K562 (cell line): ENCODE measurements at regions not wholly inside any gene's neighbourhood (a gene's known extent, or its start where the extent isn't known, plus 50 kb on each side); places are given as distances from the start of the nearest gene placed in this dataset.

Source experiments
- ATAC-seq: fragments of 200-7000 bp; cut with Tn5 transposase; 3 replicates; pipeline ENCODE4 v1.9.1; 2020; ENCODE audit warnings: moderate library complexity
- BruUV-seq: library from RNA; stranded (reverse); fragments of 400-500 nt; replicated peaks from 2 replicates; lab custom pipeline; 2021; lab: Mats Ljungman, UMichigan
- CTCF ChIA-PET: fragments of 300-600 bp; formaldehyde crosslinking; extraction: SDS; loops from one replicate; lab custom pipeline; 2021; ENCODE audit warnings: low intra/inter-chr PET ratio; lab: Yijun Ruan, JAX
- POLR2A ChIA-PET: fragments of 300-600, 350-650 bp; sonication (Branson Sonifier 250); formaldehyde crosslinking; extraction: SDS; loops from one replicate; lab custom pipeline; 2021; ENCODE audit warnings: antibody characterized with exemption, inconsistent platforms; lab: Yijun Ruan, JAX
- DNase-seq, 4 experiments: peaks; one replicate each; pipeline versions ENCODE4 v3.0.0 to v3.0.0-alpha.2; 2011 to 2018; ENCODE audit warnings: low spot score in 3 of 4, mixed read lengths in 3 of 4; ENCODE audit errors: extremely low read depth in 1 of 4
- FAIRE-seq: peaks from 2 replicates; lab custom pipeline; 2011; peaks lifted over from hg19 to GRCh38; lab: Jason Lieb, UNC
- H2AFZ ChIP-seq: 2 replicates; pipeline ENCODE4 v1.6.0; 2011; ENCODE audit warnings: low read depth, low read length, control low read depth, inconsistent platforms
- H3K27ac ChIP-seq: fragments of 200-600 bp; 3 replicates; pipeline ENCODE4 v1.8.0; 2011; ENCODE audit warnings: low read depth, mild to moderate bottlenecking, control low read depth, inconsistent platforms, low read length, moderate library complexity, mixed read lengths; ENCODE audit errors: extremely low read depth
- H3K27me3 ChIP-seq, 2 experiments: fragments of 300-600 bp in 1 of 2; 2 replicates in 1 of 2; 3 replicates in 1 of 2; pipeline versions ENCODE4 v1.6.0 to v1.8.0; 2011; ENCODE audit warnings: inconsistent platforms in 2 of 2, low read length in 2 of 2, mild to moderate bottlenecking in 1 of 2, mixed read lengths in 1 of 2, moderate library complexity in 1 of 2; ENCODE audit not compliant: control insufficient read depth in 2 of 2, insufficient read depth in 2 of 2
- H3K36me3 ChIP-seq: fragments of 300-600 bp; 3 replicates; pipeline ENCODE4 v1.8.0; 2011; ENCODE audit warnings: mild to moderate bottlenecking, low read length, inconsistent platforms; ENCODE audit not compliant: control insufficient read depth, insufficient read depth
- H3K4me1 ChIP-seq, 2 experiments: fragments of 200-600 bp in 1 of 2; replicated peaks in 1 of 2; 2 replicates in 1 of 2; 3 replicates in 1 of 2; pipeline versions ENCODE4 v1.5.1 to v1.8.0; 2011; ENCODE audit warnings: inconsistent platforms in 2 of 2, low read length in 2 of 2, mild to moderate bottlenecking in 1 of 2, mixed read lengths in 1 of 2, moderate library complexity in 1 of 2; ENCODE audit not compliant: control insufficient read depth in 2 of 2, insufficient read depth in 2 of 2
- H3K4me2 ChIP-seq: 2 replicates; pipeline ENCODE4 v1.6.1; 2011; ENCODE audit warnings: low read length, control low read depth, inconsistent platforms, mixed read lengths; ENCODE audit not compliant: insufficient read depth
- H3K4me3 ChIP-seq: fragments of 200-600 bp; sonication (generic), shearing (Covaris generic); 2 replicates; pipeline ENCODE4 v1.5.1; 2016; ENCODE audit warnings: control low read depth, inconsistent platforms
- H3K79me2 ChIP-seq: fragments of 200-600 bp; 3 replicates; pipeline ENCODE4 v1.8.0; 2011; ENCODE audit warnings: low read length, inconsistent platforms; ENCODE audit not compliant: control insufficient read depth, insufficient read depth
- H3K9ac ChIP-seq, 2 experiments: 2 replicates each; pipeline versions ENCODE4 v1.6.0 to v1.6.1; 2011; ENCODE audit warnings: low read depth in 2 of 2, low read length in 2 of 2, control low read depth in 1 of 2, inconsistent platforms in 1 of 2, mild to moderate bottlenecking in 1 of 2, mixed read lengths in 1 of 2; ENCODE audit not compliant: insufficient read depth in 1 of 2
- H3K9me1 ChIP-seq: one replicate; pipeline ENCODE4 v1.6.0; 2011; ENCODE audit warnings: inconsistent platforms, mild to moderate bottlenecking, low read length, moderate library complexity; ENCODE audit not compliant: control insufficient read depth, insufficient read depth
- H3K9me3 ChIP-seq: replicated peaks from 2 replicates; pipeline ENCODE4 v1.5.1; 2011; ENCODE audit warnings: low read depth, low read length, inconsistent platforms; ENCODE audit not compliant: control insufficient read depth, insufficient read depth
- H4K20me1 ChIP-seq: replicated peaks from 2 replicates; pipeline ENCODE4 v1.6.1; 2011; ENCODE audit warnings: low read length, inconsistent platforms, mixed read lengths; ENCODE audit not compliant: control insufficient read depth, insufficient read depth
- ARNT ChIP-seq, 2 experiments: fragments of 450-650 bp; IDR thresholded peaks; 2 replicates each; pipeline ENCODE4 v1.6.1; 2016; ENCODE audit warnings: mild to moderate bottlenecking in 1 of 2
- CEBPB ChIP-seq: fragments of 450-650 bp; IDR thresholded peaks from 2 replicates; pipeline ENCODE4 v1.6.1; 2016; ENCODE audit warnings: missing genetic modification characterization, missing compliant biosample characterization
- MXI1 ChIP-seq: IDR thresholded peaks from 2 replicates; pipeline ENCODE4 v1.6.1; 2011; ENCODE audit warnings: low read depth, mild to moderate bottlenecking, improper control_type of control experiment, low read length
- TCF7 ChIP-seq: sonication (generic); IDR thresholded peaks from 2 replicates; pipeline ENCODE4 v1.6.1; 2016; ENCODE audit warnings: antibody characterized with exemption, borderline replicate concordance
- XRCC3 ChIP-seq: fragments of 450-650 bp; IDR thresholded peaks from 2 replicates; pipeline ENCODE4 v1.6.1; 2017; ENCODE audit warnings: mild to moderate bottlenecking, moderate library complexity
- ZNF384 ChIP-seq: IDR thresholded peaks from 2 replicates; pipeline ENCODE4 v1.6.1; 2012; ENCODE audit warnings: low read depth, low read length, improper control_type of control experiment
- WGBS: fragments of 100-300 bp; shearing (Covaris generic); methylation state at CpG from one replicate; pipeline ENCODE4 v1.1.6; 2016; ENCODE audit warnings: low coverage, mixed read lengths; ENCODE audit not compliant: insufficient coverage; ENCODE audit errors: missing lambda C conversion rate; 5-methylcytosine and 5-hydroxymethylcytosine counted together
- in situ Hi-C: fragments of 300-500 bp; cut with MboI; formaldehyde crosslinking; loops from 4 replicates; pipeline ENCODE4 v1.15.0; 2018; ENCODE audit warnings: inconsistent platforms, mixed read lengths
- intact Hi-C: fragments of 100-400 bp; cut with micrococcal nuclease; formaldehyde crosslinking; loops from 2 replicates; pipeline ENCODE4 v1.14.2; 2022

DNA sequence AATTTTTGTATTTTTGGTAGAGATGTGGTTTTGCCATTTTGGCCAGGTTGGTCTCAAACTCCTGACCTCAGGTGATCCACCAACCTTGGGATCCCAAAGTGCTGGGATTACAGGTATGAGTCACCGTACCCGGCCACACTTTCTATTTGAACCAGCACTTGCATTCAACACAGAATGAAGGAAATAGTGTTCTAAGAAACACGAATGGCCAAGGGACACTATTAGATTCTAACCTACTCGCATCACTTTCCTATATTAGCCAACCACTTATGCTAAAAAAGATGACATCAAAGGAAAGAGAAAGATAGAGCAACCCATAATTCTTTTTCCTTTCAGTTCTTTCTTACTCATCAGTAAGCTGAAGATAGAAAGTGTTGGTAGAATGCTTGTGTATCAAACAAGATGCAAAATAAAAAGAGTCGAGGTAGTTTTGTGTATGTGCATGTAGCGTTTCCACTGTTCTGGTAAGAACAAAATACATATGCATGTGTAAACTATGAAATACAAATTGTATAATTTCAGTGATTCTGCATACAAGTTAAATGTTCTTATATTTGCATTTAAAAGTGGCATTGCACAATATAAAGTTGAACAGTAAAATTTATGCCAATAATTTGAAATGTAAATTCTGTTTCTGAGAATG lies 247.6 kb downstream of the CDCA7 start:
- Histone ChIP-seq H3K9me3 (no peaks in the 10 kb centered on the region), H3K79me2 (no peaks in the 10 kb centered on the region), H3K9me1 (no peaks in the 10 kb centered on the region), H3K27ac (no peak overlapping the region), H4K20me1 (no peaks in the 10 kb centered on the region), H3K27me3 (no peaks in the 10 kb centered on the region), H3K4me1 (no peaks in the 10 kb centered on the region), H3K4me3 (no peak overlapping the region), H2AFZ (no peak overlapping the region), H3K9ac (no peak overlapping the region), H3K4me2 (no peak overlapping the region), H3K36me3 (no peaks in the 10 kb centered on the region)
- in situ Hi-C loops, result no loop called here
- TF ChIP-seq MXI1 (no peak), CEBPB (tag) (peak; percentile 26; the same call in 1 of the 2 replicates)
- DNase-seq, result no peak
- WGBS, result under 1% methylated on average over 6 of the region's 6 CpGs
- intact Hi-C loops, result no loop called here
- no TSS peak for BruUV-seq
- POLR2A ChIA-PET, result no interaction called here
- CTCF ChIA-PET, result no interaction called here
- ATAC-seq, result no peak
- no peak for FAIRE-seq

GRCh38 chr2:173605994-173606393 lies 251.3 kb downstream of the CDCA7 start:
- FAIRE-seq, result no peak

More at GRCh38 chr2:173605994-173606393, 251.3 kb downstream of the CDCA7 start:
- intact Hi-C loops (no loop called here), in situ Hi-C loops (no loop called here)
- DNase-seq (no peak), ATAC-seq (no peak)
- Histone ChIP-seq H2AFZ (no peak overlapping the region), H4K20me1 (no peaks in the 10 kb centered on the region), H3K36me3 (no peaks in the 10 kb centered on the region), H3K9ac (no peak overlapping the region), H3K9me1 (no peaks in the 10 kb centered on the region), H3K27ac (no peak overlapping the region), H3K4me1 (no peaks in the 10 kb centered on the region), H3K79me2 (no peaks in the 10 kb centered on the region), H3K9me3 (no peaks in the 10 kb centered on the region), H3K4me3 (no peak overlapping the region), H3K27me3 (peaks cover 0 to 5% of the 10 kb centered on the region in 2 experiments; a peak in 2 of 5 replicates), H3K4me2 (no peak overlapping the region)
- ChIA-PET POLR2A (no interaction called here), CTCF (no interaction called here)
- BruUV-seq, result no TSS peak
- TF ChIP-seq XRCC3, result no peak
- no peak for TF ChIP-seq ZNF384
- TF ChIP-seq ARNT (IDR thresholded peaks at IDR 0.05), result no peak
- TF ChIP-seq TCF7, result no peak
- 0% methylated on average over 1 of the region's 1 CpG for WGBS
